ENCODE measurements at regions not wholly inside any gene's neighbourhood (a gene's known extent, or its start where the extent isn't known, plus 50 kb on each side); places are given as distances from the start of the nearest gene placed in this dataset.

- no peak for TF ChIP-seq ZBTB2 (IDR thresholded peaks at IDR 0.05)
These were observed 278.8 kb upstream of the GALNTL6 start (continued) for GRCh38 chr4:171534391-171534790.

- H2AFZ ChIP-seq (ENCODE audit: low read depth, low read length), result 0 out of 2 replicates have a peak overlapping the region, but pooled peaks have one; percentile 39
- ATAC-seq (no peak), DNase-seq (ENCODE audit: extremely low read depth in 1 of 4, low spot score in 3 of 4) (no peak), FAIRE-seq (no peak)
- no peak overlapping the region for H3K4me3 ChIP-seq
- H3K9me1 ChIP-seq (ENCODE audit: control insufficient read depth, insufficient read depth, low read length), result no peaks in the 10 kb centered on the region
- intact Hi-C loops (cut with micrococcal nuclease), result no loop called here
- ChIA-PET POLR2A (no interaction called here), CTCF (ENCODE audit: low intra/inter-chr PET ratio) (no interaction called here)
- 0 out of 2 replicates have a peak, but pooled peaks cover 1% of the 10 kb centered on the region for H3K9me3 ChIP-seq (replicated peaks; ENCODE audit: control insufficient read depth, insufficient read depth, low read depth, low read length)
- H3K36me3 ChIP-seq (ENCODE audit: control insufficient read depth, insufficient read depth, low read length), result no peaks in the 10 kb centered on the region
- H3K79me2 ChIP-seq (ENCODE audit: control insufficient read depth, insufficient read depth, low read length), result no peaks in the 10 kb centered on the region
- no peaks in the 10 kb centered on the region for H3K4me1 ChIP-seq (replicated peaks in 1 of 2; ENCODE audit: control insufficient read depth in 2 of 2, insufficient read depth in 2 of 2, low read length in 2 of 2)
- no TSS peak for BruUV-seq (replicated peaks)
- no peaks in the 10 kb centered on the region for H3K27me3 ChIP-seq (ENCODE audit: control insufficient read depth in 2 of 2, insufficient read depth in 2 of 2, low read length in 2 of 2)
- no peaks in the 10 kb centered on the region for H4K20me1 ChIP-seq (replicated peaks; ENCODE audit: control insufficient read depth, insufficient read depth, low read length)
- no peak overlapping the region for H3K9ac ChIP-seq (ENCODE audit: insufficient read depth in 1 of 2, low read depth in 2 of 2, low read length in 2 of 2)
- H3K4me2 ChIP-seq (ENCODE audit: insufficient read depth, low read length), result no peak overlapping the region
- 0% methylated on average over 2 of the region's 2 CpGs for WGBS (ENCODE audit: insufficient coverage, low coverage, missing lambda C conversion rate)
- no peak overlapping the region for H3K27ac ChIP-seq (ENCODE audit: extremely low read depth, low read depth, low read length)
- in situ Hi-C loops (cut with MboI), result no loop called here
- TF ChIP-seq ZBTB1 (CRISPR knock-in tag; IDR thresholded peaks at IDR 0.05; ENCODE audit: borderline replicate concordance, low read depth), result no peak
- TF ChIP-seq MCM3 (IDR thresholded peaks at IDR 0.05), result no peak
- TF ChIP-seq MAX (CRISPR knock-in tag; IDR thresholded peaks at IDR 0.05), result no peak
- TF ChIP-seq ELK3 (CRISPR knock-in tag; IDR thresholded peaks at IDR 0.05), result no peak
- no peak for TF ChIP-seq TAL1 (IDR thresholded peaks at IDR 0.05)
- TF ChIP-seq LCOR (CRISPR knock-in tag; IDR thresholded peaks at IDR 0.05), result no peak
- no peak for TF ChIP-seq RNF219 (CRISPR knock-in tag; IDR thresholded peaks at IDR 0.05)
- TF ChIP-seq KAT2B (IDR thresholded peaks at IDR 0.05; ENCODE audit: low read depth, low read length), result no peak
These were observed 280.2 kb upstream of the GALNTL6 start for GRCh38 chr4:171532968-171533367.

All from K562 (cell line).